Upper lobe of left lung (tissue), 4 donors: ENCODE measurements at regions not wholly inside any gene's neighbourhood (a gene's known extent, or its start where the extent isn't known, plus 50 kb on each side); places are given as distances from the start of the nearest gene placed in this dataset.

ENCODE experiments used
- POLR2A ChIP-seq, 4 donors: fragments of 450-650 bp; IDR thresholded peaks; one replicate each; pipeline ENCODE4 v1.5.1; 2016 to 2017; ENCODE audit warnings: antibody characterized with exemption in 4 of 4, mild to moderate bottlenecking in 2 of 4
- TF ChIP-seq, protein P1 (sequence below), 6 experiments: fragments of 450-650 bp in 4 of 6; fragments of 200-600 bp in 2 of 6; sonication (generic) in 2 of 6; IDR thresholded peaks; one replicate each; pipeline ENCODE4 v1.5.1; 2016 to 2019; ENCODE audit warnings: antibody characterized with exemption in 6 of 6

DNA sequence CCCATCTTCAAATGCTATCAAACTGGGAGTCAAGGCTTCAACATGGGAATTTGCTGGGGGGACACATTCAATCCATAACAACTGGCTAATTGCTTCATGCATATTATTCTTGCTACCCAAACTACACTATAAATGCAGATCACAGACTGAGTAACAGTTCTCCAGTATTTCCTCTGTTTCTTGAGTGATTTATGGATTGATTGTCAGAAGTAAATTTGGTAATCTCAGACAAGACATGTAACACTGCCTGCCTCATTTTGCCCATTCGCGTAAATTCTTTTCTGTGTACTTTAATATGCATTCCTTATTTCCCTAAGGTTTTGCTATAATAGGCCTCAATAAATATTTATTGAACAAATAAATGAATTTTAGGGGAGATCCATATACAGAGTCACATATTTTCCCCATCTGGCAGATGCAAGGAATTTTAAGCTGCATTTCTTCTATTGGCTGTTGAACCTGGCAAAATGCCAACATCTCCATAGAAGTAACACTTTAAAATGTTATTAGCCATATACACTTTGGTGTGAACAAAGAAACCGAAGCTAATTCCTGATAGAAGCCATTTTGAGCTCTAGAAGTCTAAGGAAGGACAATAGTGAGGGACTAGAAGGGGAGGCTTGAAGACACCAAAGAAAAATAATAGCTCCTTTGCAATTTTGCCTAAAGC lies 98.2 kb downstream of the QRSL1 start:
- TF ChIP-seq, protein P1, sequence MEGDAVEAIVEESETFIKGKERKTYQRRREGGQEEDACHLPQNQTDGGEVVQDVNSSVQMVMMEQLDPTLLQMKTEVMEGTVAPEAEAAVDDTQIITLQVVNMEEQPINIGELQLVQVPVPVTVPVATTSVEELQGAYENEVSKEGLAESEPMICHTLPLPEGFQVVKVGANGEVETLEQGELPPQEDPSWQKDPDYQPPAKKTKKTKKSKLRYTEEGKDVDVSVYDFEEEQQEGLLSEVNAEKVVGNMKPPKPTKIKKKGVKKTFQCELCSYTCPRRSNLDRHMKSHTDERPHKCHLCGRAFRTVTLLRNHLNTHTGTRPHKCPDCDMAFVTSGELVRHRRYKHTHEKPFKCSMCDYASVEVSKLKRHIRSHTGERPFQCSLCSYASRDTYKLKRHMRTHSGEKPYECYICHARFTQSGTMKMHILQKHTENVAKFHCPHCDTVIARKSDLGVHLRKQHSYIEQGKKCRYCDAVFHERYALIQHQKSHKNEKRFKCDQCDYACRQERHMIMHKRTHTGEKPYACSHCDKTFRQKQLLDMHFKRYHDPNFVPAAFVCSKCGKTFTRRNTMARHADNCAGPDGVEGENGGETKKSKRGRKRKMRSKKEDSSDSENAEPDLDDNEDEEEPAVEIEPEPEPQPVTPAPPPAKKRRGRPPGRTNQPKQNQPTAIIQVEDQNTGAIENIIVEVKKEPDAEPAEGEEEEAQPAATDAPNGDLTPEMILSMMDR (IDR thresholded peaks at IDR 0.05): no peak
- no peak for TF ChIP-seq POLR2A (IDR thresholded peaks at IDR 0.05)
